Mammary epithelial cell (primary cell): ENCODE measurements at regions not wholly inside any gene's neighbourhood (a gene's known extent, or its start where the extent isn't known, plus 50 kb on each side); places are given as distances from the start of the nearest gene placed in this dataset.

Experiments
- CTCF ChIP-seq, 2 donors: IDR thresholded peaks in 1 of 2; conservative IDR thresholded peaks in 1 of 2; 2 replicates each; pipeline ENCODE4 v1.5.1; 2011 to 2012; ENCODE audit warnings: inconsistent platforms in 2 of 2, low read length in 2 of 2, mild to moderate bottlenecking in 2 of 2, control low read depth in 1 of 2, low read depth in 1 of 2; ENCODE audit not compliant: insufficient read depth in 1 of 2; ENCODE audit errors: extremely low read depth in 1 of 2
- EZH2 ChIP-seq: IDR thresholded peaks from 2 replicates; pipeline ENCODE4 v1.6.1; 2012; ENCODE audit warnings: low read length, inconsistent platforms, borderline replicate concordance

- TF ChIP-seq CTCF (conservative IDR thresholded peaks at IDR 0.05 in 1 of 2, IDR thresholded peaks at IDR 0.05 in 1 of 2; ENCODE audit: extremely low read depth in 1 of 2, insufficient read depth in 1 of 2, low read depth in 1 of 2, low read length in 2 of 2) (no peak), EZH2 (no peak)
These were observed 176.9 kb upstream of the SLC39A10 start for GRCh38 chr2:195480121-195480520.
